ENCODE measurements at regions not wholly inside any gene's neighbourhood (a gene's known extent, or its start where the extent isn't known, plus 50 kb on each side); places are given as distances from the start of the nearest gene placed in this dataset.

DNA sequence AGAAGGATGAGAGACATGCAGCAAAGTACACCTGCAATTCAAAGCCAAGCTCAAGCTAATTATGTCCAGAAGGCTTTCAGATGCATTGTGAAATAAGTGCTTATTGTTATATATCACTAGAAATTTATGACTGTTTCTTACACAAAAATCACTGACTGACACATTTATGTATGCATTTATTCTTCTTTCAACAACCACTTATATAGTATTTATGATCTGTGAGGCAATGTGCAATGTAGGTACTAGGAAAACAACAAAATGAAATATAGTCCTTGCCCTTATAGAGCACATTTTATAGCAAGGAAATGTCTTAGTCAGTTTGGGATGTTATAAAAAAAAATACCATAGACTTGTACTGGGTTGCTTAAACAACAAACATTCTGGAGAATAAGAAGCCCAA lies 167.6 kb downstream of the YIPF5 start:
- no peak for DNase-seq (ENCODE audit: low read depth, low spot score)

DNA sequence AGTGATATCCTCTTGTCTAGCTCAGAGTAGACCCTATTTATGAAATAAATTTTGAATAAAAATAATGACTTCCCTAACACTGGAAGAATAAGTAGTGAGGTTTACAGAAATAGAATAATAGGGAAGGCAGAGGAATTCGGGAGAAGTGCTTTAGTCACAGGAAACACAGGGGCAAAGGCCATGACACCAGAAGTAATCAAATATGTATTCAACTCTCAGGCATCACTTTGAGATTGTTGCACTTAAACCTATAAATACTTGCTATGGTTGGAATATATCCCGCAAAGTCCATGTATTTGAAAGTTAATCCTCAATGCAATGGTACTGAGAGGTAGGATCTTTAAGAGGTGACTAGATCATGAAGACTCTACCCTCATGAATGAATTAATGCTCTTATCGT lies 166.8 kb downstream of the YIPF5 start:
- DNase-seq (ENCODE audit: low read depth, low spot score), result no peak

DNA sequence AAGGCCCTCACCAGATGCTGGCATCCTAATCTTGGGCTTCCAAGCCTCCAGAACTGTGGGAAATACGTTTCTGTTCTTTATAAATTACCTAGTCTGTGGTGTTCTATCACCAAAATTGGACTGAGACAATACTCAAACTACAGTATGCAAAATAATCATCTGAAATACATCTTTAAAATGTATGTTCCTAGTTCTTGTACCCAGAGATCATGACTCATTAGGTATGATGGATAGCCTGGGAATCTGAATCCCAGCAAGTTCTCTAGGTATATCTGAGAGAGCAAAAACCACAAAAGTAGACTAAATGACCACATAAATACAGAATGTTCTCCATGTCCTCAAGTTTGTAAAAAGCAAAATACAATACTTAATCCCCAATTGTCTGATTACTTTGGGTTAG lies 166.3 kb downstream of the YIPF5 start:
- DNase-seq (ENCODE audit: low read depth, low spot score), result no peak

DNA sequence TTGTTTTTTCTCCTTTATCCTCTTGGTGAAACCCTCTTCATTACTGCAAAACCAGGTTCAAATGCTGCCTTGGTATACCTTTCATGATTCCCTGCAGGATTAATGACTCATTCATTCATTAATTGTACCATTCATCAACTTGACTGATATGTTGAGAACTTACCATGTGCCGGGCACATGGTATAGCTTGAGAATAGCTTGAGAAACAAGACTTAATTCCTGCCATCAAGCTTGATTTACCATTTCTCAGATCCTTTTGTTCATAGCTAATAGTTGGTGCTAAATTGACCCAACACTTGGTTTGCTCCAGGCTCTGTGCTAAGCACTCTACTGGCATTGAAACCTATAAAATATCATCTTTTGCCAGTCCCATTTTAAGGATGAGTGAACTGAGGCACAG lies 165.7 kb downstream of the YIPF5 start:
- DNase-seq (ENCODE audit: low read depth, low spot score), result no peak

DNA sequence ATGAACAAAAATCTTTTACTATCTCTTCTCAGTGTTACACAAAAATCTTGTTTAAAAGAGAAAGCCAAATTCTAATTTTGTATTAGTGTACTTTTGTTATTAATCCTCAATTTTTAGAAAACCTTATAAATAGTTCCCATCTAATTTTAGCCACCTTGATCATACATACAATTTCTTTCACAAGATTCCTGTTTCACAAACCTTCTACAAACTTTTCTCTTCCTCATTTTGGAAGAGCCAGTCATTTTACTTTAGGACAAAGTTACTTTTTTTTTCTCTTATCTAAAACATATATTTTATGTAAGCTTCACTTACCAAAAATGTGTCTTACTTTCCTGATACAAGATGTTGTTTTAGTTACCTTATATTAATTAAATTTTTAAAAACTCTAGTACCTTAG lies 161.3 kb downstream of the YIPF5 start:
- no peak for DNase-seq (ENCODE audit: low read depth, low spot score)

DNA sequence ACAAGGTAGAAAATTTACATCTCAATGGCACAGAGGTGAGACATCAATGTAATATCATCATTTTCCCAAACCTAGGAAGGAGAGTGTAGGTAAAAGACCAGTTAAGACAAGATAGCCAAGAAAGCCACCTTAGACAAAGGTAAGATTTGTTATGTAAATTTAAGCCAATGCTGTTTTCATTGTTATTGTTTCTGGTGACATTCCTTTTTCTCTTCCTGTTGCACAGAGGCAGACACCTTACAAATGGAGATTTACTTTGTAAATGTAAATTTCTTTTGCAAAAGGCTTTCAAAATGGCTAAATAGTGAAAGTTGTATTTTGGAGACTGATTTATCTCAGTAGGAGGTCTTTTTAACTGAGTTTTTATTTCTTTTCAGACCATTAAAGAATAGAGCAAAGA lies 159.1 kb downstream of the YIPF5 start:
- no peak for DNase-seq (ENCODE audit: low read depth, low spot score)

DNA sequence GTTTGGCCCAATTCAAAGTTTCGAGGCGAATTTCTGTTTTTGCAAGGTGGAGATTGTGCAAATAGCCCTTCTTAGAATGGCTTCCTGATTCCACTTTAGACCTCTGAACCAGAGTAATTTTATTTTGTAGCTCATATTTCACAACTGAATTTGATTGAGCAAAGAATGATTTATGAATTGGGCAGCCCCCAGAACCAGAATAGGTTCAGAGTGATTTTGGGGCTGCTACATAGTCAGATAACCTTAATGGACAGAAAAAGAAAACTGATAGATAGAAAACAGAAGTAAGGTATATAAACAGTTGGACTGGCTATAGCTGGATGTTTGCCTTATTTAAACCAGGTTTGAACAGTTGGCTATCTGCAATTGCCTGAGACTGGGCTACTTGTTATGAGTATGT lies 156.6 kb downstream of the YIPF5 start:
- no peak for DNase-seq (ENCODE audit: low read depth, low spot score)

DNA sequence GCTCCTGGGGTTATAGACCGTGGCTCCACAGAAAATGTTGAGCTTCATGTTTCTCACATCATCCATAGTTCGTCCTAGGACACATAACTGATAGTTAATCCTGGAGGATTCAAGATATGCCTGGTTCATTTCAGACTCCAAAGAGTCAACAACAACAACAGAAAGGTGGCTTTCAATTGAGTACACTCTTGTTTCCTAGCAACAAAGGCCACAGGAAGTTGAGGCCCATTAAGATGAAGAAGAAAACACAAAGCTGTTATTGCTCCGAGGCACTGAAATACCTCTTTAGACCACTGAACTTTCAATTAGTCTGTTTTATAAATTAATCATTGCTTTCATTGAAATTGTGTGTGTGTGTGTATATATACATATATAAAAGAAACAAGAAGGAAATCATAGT lies 154.5 kb downstream of the YIPF5 start:
- DNase-seq (ENCODE audit: low read depth, low spot score), result no peak

DNA sequence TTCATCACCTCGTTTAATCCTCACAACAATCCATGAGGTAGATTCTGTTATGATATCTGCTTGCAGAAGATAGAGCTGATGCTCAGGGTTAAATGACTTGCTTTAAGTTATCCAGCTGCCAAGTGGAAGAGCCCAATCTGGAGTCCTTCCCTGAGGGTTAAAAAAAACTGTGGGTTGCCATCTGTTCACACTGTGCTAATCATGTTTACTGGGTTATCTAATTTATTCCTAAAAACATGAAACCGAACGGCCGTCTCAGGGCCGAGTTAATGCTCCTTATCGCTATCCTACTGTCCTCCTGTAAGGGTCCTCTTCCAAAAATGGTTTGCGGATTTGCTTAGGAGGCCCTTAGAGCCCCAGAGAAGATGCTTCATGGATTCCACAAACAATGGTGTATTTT lies 153.3 kb downstream of the YIPF5 start:
- DNase-seq (ENCODE audit: low read depth, low spot score), result no peak

DNA sequence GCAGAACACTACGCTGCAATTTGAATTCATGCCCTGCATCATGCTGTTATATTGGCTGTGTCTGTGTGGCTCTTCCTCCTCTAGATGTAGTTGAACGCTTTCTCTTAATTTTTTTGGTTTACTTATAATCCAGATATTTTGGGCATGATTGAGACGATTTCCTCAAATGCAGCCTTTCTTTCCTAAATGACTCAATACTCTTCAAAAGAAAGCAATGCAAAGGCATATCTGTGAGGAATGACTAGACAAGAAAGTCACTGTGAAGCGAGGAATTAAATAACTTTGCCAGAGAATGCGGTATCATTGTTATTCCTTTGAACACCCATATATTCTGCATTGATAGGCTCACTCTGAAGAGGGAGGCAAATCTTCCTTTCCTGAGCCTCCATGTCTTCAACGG lies 152.8 kb downstream of the YIPF5 start:
- no peak for DNase-seq (ENCODE audit: low read depth, low spot score)

DNA sequence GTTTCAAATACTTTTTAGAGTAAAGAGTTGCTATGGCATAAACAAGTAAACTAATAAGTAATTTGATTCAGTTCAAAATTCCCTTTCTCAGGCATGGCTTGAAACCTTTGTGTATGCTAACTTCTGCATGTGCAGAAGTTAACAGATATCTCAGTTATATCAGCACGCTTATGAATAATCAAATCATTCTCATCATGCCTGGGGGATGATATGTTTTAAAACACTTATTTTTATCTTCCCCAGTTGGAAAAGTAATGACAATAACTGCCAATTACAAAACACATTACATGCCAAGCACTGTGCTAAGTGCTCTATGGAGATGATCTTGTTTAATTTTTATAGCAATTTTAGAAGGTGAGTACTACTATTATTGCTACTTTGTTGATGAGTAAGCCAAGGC lies 146.4 kb downstream of the YIPF5 start:
- DNase-seq (ENCODE audit: low read depth, low spot score), result no peak

DNA sequence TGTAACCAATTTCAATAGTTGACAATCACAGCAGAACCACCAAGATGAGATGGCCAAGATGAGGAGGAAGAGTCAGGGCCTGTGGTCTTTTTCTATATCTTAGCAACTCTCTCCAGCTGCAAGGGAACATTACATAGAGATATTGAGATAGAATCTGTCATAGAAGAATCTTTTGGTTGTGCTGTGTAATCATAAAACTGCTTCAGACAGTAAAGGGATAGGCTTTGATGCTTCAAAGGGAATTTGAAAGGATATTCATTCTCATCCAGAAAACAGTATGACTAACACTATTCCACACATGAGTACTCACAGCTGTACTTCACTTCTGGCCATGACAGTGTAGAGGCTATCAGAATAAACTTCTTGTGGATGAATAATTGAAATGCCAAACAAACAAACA lies 145.9 kb downstream of the YIPF5 start:
- no peak for DNase-seq (ENCODE audit: low read depth, low spot score)

DNA sequence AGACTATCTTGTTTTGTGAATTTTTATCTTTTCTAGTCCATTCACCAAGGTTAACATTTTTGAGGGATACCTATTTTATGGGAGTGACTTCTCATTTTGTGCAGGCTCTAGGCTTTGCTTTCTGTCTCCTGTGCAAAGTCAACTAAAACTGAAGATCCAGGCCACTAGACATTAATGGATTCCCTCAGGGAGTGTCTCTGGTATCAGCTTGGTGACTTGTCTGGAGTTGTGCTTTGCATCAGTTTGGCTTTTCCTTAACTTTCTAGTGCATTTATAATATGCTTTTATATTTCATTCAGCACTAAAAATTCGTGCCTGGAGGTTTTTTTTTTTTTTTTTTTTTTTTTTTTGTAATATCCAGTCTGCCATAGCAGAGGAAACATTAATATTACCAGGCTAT lies 144.2 kb downstream of the YIPF5 start:
- DNase-seq (ENCODE audit: low read depth, low spot score), result no peak

DNA sequence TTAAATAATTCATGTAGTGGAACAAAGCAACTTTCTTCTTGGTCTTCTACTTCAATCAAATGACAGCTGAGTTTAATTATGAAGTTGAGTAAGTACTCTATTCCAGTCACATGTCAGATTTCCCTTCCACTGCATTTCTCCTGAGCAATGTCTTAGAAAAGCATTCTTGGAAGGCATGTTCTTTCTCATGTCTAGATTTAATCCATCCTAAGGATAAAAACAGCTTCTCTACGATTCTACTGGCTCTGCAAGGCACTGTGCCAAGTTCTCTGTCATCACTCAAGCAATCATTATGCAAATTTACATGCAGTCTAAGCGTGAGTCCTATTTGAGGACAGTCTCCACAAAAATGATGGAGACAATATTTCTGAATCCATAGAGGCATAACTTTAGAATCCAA lies 142.4 kb downstream of the YIPF5 start:
- no peak for DNase-seq (ENCODE audit: low read depth, low spot score)

DNA sequence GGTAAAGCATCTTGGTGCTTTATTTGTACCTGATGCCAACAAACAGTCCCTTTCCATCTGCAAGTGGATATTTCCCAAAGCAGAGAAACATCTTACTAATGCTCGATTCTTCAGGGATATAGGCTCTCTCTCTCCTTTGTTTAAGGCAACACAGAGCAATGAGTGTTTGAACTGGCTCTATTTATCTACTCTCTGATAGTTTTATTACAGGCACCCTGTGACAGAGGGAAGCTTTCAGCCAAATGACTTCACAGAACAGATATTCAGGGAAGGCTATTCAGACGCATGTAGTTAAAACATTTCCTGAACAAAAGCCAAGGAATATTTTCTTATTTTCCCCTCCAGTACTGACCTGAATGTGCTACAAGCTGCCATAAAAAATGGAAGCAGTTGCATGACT lies 141.8 kb downstream of the YIPF5 start:
- no peak for DNase-seq (ENCODE audit: low read depth, low spot score)

DNA sequence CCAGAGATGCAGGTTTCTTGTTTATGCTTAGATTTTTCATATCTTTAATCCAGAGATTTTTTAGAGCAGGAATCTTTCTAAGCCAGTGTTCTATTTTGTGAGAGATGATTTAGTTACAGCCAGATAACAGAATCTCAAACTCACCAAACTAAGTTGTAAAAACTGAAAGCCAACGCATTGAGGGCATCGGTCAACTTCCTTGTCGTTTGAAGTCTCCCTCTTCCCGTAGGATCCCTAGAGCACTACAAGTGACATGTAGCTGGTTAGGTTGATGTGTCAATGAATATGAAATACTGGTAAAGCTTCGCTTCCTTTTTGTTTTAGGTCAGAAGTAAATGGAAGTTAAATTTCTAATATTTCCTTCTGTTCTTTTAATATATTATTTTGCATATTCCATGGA lies 139.6 kb downstream of the YIPF5 start:
- DNase-seq (ENCODE audit: low read depth, low spot score), result no peak

DNA sequence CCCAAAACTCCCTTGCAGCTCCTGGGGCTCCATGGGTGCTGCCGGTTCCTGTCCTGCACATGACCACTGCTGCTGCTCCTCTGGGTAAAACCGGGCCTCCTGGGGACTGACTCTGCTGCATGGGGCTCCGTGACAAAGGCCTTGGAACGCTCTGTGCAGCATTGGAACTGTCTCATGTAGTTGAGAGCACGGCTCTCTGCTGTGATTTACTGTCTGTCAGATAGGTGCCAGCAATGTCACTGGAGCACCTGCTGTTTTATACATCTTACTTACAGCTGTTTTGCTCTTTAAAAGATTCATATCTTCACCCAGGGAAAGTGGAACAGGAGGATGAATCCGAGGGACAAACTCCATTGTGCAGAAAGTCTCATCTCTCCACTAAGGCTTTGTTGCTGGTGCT lies 138.1 kb downstream of the YIPF5 start:
- no peak for DNase-seq (ENCODE audit: low read depth, low spot score)

DNA sequence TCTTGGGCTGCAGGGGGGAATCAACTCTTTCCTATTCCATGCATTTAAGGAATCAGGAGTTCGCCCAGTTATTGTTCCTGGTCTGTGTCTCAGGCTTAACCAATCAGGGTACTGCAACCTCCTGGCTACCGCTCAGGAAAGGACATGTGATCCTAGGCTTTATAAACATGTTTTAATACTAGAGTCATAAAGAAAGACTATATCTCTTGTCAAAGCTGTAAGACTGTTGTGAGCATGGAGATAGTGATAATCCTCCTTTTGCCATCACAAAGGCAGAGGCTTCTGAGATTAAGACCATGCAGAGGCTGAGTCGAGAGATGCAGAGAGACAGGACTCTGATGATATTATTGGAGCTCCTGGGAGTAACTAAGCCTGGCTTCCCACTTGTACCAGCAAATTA lies 137.0 kb downstream of the YIPF5 start:
- no peak for DNase-seq (ENCODE audit: low read depth, low spot score)

DNA sequence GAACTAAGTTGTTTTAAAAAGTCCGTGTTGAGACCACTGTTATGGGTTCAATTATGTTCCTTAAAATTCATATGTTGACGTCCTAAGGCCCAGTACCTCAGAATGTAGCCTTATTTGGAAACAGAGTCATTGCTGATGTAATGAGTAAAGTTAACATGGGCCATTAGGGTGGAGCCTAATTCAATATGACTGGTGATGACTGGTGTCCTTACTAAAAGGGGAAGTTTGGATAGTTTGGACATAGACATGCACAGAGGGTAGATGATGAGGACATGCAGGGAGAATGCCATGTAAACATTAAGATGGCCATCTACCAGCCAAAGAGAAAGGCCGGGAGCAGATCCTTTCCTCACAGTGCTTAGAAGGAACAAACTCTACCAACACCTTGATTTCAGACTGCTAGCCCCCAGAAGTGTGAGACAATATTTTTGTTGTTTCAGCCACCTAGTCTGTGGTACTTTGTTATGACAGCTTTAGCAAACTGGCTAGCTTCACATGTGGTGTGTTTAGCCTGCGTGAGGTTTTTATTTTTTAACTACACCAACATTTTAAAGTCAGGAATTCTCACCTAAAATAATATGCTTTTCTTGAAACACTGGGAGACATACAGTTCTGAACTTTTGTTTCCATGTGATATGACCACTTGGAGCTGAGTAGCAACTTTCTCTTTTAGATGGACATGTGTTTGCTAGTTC lies 135.3 kb downstream of the YIPF5 start:
- DNase-seq (ENCODE audit: low read depth, low spot score), result no peak

DNA sequence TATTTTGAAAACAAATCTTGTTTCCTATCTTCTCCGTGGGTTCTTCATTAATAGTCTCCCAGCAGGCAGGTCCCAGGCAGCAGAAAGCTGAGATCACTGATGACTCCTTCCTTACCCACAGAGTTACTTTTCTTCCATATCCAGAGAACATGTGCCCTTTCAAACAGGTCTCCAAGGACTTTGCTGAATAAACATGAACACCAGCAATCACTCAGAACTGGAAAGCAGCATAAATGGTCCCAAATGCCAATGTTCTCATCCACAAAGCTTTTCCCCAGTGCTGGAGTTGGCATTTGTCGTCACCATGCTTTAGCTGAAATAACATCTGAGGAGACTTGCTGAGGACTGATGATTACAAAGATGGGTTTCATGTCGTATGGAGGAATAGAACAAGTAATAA lies 134.0 kb downstream of the YIPF5 start:
- no peak for DNase-seq (ENCODE audit: low read depth, low spot score)

DNA sequence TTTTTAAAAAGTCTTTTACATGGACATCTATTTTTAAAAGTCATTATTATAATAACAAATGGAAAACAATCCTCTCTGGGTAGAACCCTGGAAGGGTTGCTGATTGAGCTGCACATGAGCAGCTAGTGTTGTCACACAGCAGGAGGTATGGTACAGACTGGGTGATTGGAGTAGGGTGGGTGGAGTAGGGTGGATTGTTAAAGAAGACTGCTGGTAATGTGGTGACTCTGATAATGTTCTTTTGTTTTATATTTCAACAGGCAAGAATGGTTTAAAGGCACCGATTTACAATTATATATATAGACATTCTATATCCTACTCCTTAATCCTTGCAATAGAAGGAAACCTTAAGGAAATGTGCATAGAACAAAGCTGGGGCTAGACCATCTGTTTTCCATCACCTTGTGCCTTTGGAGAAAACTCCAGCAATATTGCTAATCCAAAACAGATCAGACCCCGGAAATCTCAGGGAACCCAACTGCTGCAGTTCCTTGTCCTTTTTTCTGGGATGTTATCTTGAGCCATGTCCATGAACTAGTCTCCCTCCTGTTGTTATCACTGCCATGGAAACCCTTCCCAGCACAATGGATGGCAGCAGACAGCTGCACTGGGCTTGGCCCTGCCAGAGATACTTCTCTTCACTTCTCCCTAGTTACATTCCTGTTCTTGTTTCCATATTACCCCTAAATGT lies 129.7 kb downstream of the YIPF5 start:
- no peak for DNase-seq (ENCODE audit: low read depth, low spot score)

DNA sequence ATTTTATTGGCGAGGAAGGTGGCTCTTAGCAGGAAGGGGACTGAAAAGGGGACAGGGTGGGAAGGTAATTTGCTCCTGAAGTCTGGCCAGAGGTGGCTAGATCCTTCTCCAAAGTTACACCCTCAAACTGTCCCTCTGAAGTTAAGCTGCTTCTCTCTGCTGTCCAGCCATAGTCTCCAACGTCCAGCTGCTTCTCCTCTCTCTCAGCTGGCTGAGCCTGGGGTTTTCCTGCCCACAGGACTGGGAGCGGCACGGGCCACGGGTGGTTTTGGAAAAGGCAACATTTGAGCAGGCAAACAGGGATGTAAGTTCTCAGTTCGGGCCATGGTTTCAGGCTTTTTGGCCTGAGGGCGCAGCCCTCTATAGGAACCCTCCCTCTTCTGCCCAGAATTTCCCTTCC lies 128.3 kb downstream of the YIPF5 start:
- no peak for DNase-seq (ENCODE audit: low read depth, low spot score)

DNA sequence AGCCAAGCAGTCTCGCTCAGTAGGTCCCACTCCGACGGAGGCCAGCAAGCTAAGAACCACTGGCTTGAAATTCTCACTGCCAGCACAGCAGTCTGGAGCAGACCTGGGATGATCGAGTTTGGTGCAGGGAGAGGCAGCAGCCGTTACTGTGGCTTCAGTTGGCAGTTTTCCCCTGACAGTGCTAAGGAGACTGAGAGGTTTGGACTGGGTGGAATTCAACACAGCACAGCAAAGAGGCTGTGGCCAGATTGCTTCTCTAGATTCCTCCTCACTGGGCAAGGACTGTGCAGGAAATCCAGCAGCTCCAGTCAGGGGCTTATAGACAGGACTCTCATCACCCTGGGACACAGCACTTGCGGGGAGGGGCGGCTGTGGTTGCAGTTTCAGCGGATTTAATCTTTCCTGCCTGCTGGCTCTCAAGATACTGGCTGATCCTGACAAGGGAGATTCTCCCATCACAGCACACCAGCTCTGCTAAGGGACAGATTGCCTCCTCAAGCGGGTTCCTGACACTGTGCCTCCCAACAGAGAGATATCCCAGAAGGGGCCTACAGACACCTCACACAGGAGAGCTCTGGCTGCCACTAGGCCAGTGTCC lies 122.1 kb downstream of the YIPF5 start:
- no peak for DNase-seq (ENCODE audit: low read depth, low spot score)

Measured in pulmonary artery endothelial cell (primary cell).